ENCODE measurements at regions not wholly inside any gene's neighbourhood (a gene's known extent, or its start where the extent isn't known, plus 50 kb on each side); places are given as distances from the start of the nearest gene placed in this dataset.

- no peak for TF ChIP-seq CTCF (IDR thresholded peaks at IDR 0.05)
- no peak for TF ChIP-seq TCF7L2 (IDR thresholded peaks at IDR 0.05; ENCODE audit: low read depth, low read length)
- TF ChIP-seq REST (IDR thresholded peaks at IDR 0.05; ENCODE audit: insufficient read depth in 1 of 2, low read depth in 2 of 2, low read length in 1 of 2): no peak
Measured at GRCh38 chr11:134555510-134555909, 143.5 kb upstream of the B3GAT1 start.

All from Panc1 (cell line).